ENCODE measurements at regions not wholly inside any gene's neighbourhood (a gene's known extent, or its start where the extent isn't known, plus 50 kb on each side); places are given as distances from the start of the nearest gene placed in this dataset.

- TF ChIP-seq, protein P1, sequence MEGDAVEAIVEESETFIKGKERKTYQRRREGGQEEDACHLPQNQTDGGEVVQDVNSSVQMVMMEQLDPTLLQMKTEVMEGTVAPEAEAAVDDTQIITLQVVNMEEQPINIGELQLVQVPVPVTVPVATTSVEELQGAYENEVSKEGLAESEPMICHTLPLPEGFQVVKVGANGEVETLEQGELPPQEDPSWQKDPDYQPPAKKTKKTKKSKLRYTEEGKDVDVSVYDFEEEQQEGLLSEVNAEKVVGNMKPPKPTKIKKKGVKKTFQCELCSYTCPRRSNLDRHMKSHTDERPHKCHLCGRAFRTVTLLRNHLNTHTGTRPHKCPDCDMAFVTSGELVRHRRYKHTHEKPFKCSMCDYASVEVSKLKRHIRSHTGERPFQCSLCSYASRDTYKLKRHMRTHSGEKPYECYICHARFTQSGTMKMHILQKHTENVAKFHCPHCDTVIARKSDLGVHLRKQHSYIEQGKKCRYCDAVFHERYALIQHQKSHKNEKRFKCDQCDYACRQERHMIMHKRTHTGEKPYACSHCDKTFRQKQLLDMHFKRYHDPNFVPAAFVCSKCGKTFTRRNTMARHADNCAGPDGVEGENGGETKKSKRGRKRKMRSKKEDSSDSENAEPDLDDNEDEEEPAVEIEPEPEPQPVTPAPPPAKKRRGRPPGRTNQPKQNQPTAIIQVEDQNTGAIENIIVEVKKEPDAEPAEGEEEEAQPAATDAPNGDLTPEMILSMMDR (IDR thresholded peaks at IDR 0.05) = no peak
Measured at GRCh38 chr13:85317781-85318180, 481.4 kb downstream of the SLITRK6 start.

DNA sequence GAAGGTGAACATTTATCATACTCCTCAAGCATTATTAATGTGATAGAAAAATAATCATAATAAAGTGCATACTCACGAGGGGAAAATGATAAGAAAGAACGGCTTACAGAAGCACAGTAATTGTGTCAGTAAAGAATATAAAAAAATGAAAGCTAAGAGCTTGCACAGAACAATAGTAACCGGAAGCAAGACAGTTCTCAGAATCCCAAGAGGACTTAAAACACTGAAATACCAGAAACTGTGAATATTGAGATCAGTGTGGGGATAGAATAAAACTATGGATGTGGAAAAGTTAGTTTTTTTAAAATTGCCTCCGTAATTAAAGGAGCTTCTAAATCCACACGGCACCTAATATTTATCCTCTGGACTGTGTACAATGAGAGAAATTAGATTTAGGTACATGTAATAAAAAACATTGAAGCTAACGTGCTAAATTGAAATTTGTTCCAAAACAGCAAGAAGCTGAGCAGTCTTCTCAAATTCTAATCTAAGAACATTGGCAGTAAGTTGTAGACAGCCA is 482.7 kb downstream of the SLITRK6 start:
- TF ChIP-seq, protein P1 (IDR thresholded peaks at IDR 0.05) = no peak

DNA sequence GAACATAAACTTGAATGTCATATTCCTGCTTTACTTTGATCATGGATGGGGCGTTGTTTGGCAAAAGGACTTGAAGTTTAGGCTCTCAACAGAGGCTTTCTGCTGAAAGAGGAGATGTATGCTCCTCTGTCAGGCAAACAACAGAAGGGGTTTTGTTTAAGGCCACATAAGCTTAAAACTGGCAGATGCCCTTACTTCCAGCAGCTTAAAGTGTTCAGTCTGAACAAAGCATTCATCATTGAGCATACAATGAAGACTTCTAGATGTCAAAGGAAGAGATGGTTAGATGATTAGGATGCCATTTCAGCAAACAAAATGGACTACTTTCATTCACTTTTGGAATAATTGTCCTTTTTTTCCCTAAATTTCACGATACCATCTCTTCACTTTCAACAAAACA is 484.5 kb downstream of the SLITRK6 start:
- TF ChIP-seq, protein P1 (IDR thresholded peaks at IDR 0.05) = no peak

DNA sequence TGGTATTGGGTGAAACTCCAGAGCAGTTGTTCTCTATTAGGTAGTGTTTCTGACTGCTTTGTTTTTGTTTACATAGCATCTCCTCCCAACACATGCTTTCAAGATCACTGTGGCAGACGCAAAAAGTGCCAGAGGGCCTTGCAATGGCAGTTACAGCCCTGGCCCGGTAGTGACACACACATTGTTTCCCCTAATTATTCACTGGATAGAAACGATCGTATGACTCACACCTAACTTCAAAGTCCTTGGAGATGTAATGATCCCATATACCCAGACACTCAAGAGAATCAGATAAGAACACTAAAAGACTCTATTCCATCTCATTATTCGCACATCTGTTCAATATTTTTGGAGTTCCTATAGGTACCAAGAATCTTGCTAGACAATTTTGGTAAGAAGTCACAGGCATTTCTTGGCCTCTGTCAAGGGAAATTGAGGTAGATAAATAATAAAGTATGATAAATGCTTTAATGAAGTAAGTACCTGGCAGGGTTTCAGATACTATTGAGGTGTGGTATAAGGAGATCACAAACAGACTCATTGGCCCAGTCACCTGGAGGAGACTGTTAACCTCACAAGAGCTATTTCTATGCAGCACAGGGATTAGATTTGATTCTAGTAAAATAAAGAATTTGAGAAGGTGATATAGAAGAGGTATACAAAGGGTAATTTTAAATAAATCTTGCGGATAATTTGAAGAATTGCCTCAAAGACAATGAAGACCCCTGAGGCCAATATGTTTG is 485.3 kb downstream of the SLITRK6 start:
- TF ChIP-seq, protein P1 (IDR thresholded peaks at IDR 0.05) = no peak

GRCh38 chr13:85312071-85312470 is 487.1 kb downstream of the SLITRK6 start:
- TF ChIP-seq, protein P1 (IDR thresholded peaks at IDR 0.05) = no peak

DNA sequence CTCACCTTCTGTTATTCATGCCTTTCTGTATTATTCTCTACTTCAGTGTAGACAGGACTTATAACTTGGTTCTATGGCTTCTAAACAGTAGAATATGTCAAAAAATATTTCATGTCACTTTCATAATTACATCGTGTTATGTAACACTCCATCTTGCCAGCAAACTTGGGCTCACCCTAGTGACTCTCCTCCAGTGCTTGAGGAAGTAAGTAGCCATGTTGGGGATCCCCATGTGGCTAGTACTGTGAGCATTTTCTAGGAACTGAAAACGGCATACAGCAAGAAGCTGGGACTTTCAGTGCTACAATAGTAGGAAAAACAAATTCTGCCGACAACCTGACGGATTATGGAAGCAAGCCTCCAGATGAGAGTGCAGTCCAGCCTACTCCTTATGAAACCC is 495.6 kb downstream of the SLITRK6 start:
- TF ChIP-seq, protein P1 (IDR thresholded peaks at IDR 0.05) = no peak

DNA sequence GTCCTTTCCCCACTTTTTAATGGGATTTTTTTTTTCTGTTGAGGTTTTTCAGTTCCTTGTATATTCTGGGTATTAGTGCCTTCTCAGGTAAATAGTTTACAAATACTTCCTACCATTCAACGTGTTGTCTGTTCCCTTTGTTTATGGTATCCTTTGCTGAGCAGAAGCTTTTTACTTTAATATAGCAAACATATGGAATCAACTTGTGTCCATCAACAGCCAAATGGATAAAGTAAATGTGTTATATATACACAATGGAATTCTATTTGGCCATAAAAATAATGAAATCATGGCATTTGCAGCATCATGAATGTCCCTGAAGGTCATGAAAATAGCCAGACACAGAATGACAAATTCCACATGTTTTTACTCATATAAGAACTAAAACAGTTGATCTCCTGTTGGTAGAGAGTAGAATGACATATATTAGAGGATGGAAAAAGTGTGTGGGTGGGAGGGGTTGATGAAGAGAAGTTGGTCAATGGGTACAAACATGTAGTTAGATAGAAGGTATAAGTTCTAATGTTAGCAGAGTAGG is 500.8 kb downstream of the SLITRK6 start:
- TF ChIP-seq, protein P1 (IDR thresholded peaks at IDR 0.05) = no peak

Data from LNCAP (cell line).